ENCODE measurements at regions not wholly inside any gene's neighbourhood (a gene's known extent, or its start where the extent isn't known, plus 50 kb on each side); places are given as distances from the start of the nearest gene placed in this dataset.

GRCh38 chr10:90319188-90319914 lies 538.5 kb downstream of the HTR7 start:
- TF ChIP-seq POLR2A (IDR thresholded peaks at IDR 0.05) (no peak), CTCF (IDR thresholded peaks at IDR 0.05) (no peak), EP300 (IDR thresholded peaks at IDR 0.05) (no peak)
